WTC11 (cell line): ENCODE measurements at regions not wholly inside any gene's neighbourhood (a gene's known extent, or its start where the extent isn't known, plus 50 kb on each side); places are given as distances from the start of the nearest gene placed in this dataset.

Experiments
- ATAC-seq: fragments of 200-7000 bp; cut with Tn5 transposase; 2 replicates; pipeline ENCODE4 v1.10.0; 2021; ENCODE audit warnings: mild to moderate bottlenecking, moderate library complexity
- CTCF ChIA-PET: fragments of 300-600 bp; sonication (Branson Sonifier 250); formaldehyde crosslinking; loops from one replicate; lab custom pipeline; 2021; ENCODE audit warnings: antibody characterized with exemption; lab: Charles Lee
- POLR2A ChIA-PET: fragments of 350-600 bp; sonication (Branson Sonifier 250); formaldehyde crosslinking; loops from one replicate; lab custom pipeline; 2021; ENCODE audit warnings: antibody characterized with exemption; lab: Charles Lee
- DNase-seq: peaks from one replicate; pipeline ENCODE4 v3.0.0; 2021; ENCODE audit warnings: low spot score
- H3K27ac Mint-ChIP-seq: 2 replicates; pipeline ENCODE4 v1.8.0; 2021; ENCODE audit warnings: mixed read lengths
- H3K27me3 Mint-ChIP-seq: 2 replicates; pipeline ENCODE4 v1.8.0; 2021; ENCODE audit warnings: low read depth, mild to moderate bottlenecking, moderate library complexity, mixed read lengths
- H3K36me3 Mint-ChIP-seq: 2 replicates; pipeline ENCODE4 v1.8.0; 2021; ENCODE audit warnings: mixed read lengths
- H3K4me1 Mint-ChIP-seq: 2 replicates; pipeline ENCODE4 v1.8.0; 2022; ENCODE audit warnings: mixed read lengths
- H3K4me3 Mint-ChIP-seq: 2 replicates; pipeline ENCODE4 v1.8.0; 2021; ENCODE audit warnings: mild to moderate bottlenecking, moderate library complexity, mixed read lengths
- H3K9me3 Mint-ChIP-seq: 2 replicates; pipeline ENCODE4 v1.8.0; 2021; ENCODE audit warnings: mixed read lengths
- ARID4B ChIP-seq: sonication (generic); formaldehyde crosslinking; IDR thresholded peaks from 2 replicates; pipeline ENCODE4 v1.8.0; 2023; ENCODE audit warnings: missing genetic modification reagents, mild to moderate bottlenecking, borderline replicate concordance
- CBFB ChIP-seq: sonication (generic); formaldehyde crosslinking; IDR thresholded peaks from 2 replicates; pipeline ENCODE4 v1.8.1; 2022; ENCODE audit warnings: mild to moderate bottlenecking, low read depth, missing genetic modification reagents
- CDX4 ChIP-seq: fragments of 250-450 bp; sonication (Bioruptor Pico); IDR thresholded peaks from 2 replicates; pipeline ENCODE4 v1.9.0; 2021; ENCODE audit warnings: moderate library complexity, mild to moderate bottlenecking, inconsistent platforms, borderline replicate concordance
- CREM ChIP-seq: sonication (generic); formaldehyde crosslinking; IDR thresholded peaks from 2 replicates; pipeline ENCODE4 v1.8.1; 2022; ENCODE audit warnings: mild to moderate bottlenecking, missing genetic modification reagents, moderate library complexity
- EMX1 ChIP-seq: fragments of 250-450 bp; sonication (Bioruptor Pico); IDR thresholded peaks from 2 replicates; pipeline ENCODE4 v1.8.0; 2021; ENCODE audit warnings: mild to moderate bottlenecking
- ESRRA ChIP-seq: sonication (generic); formaldehyde crosslinking; IDR thresholded peaks from 2 replicates; pipeline ENCODE4 v1.8.1; 2022; ENCODE audit warnings: mild to moderate bottlenecking, missing genetic modification reagents, borderline replicate concordance
- JUN ChIP-seq: sonication (generic); formaldehyde crosslinking; IDR thresholded peaks from 2 replicates; pipeline ENCODE4 v1.8.0; 2023; ENCODE audit warnings: mild to moderate bottlenecking, missing genetic modification reagents
- MXD4 ChIP-seq: fragments of 250-450 bp; sonication (Bioruptor Pico); IDR thresholded peaks from 2 replicates; pipeline ENCODE4 v1.8.0; 2021; ENCODE audit warnings: mild to moderate bottlenecking, moderate library complexity, borderline replicate concordance
- SMAD3 ChIP-seq: sonication (generic); formaldehyde crosslinking; IDR thresholded peaks from 2 replicates; pipeline ENCODE4 v1.8.0; 2022; ENCODE audit warnings: missing genetic modification reagents, mild to moderate bottlenecking, borderline replicate concordance
- TEAD1 ChIP-seq: sonication (generic); formaldehyde crosslinking; IDR thresholded peaks from 2 replicates; pipeline ENCODE4 v1.8.0; 2022; ENCODE audit warnings: mild to moderate bottlenecking, missing genetic modification reagents
- USF1 ChIP-seq: sonication (generic); formaldehyde crosslinking; IDR thresholded peaks from 2 replicates; pipeline ENCODE4 v1.8.0; 2022; ENCODE audit warnings: mild to moderate bottlenecking, missing genetic modification reagents
- ZNF532 ChIP-seq: fragments of 250-450 bp; sonication (Bioruptor Pico); IDR thresholded peaks from 2 replicates; pipeline ENCODE4 v1.9.0; 2021; ENCODE audit warnings: mild to moderate bottlenecking, borderline replicate concordance
- TF ChIP-seq, protein P1 (sequence below): sonication (generic); formaldehyde crosslinking; IDR thresholded peaks from 2 replicates; pipeline ENCODE4 v1.8.1; 2023; ENCODE audit warnings: mild to moderate bottlenecking, moderate library complexity, missing genetic modification reagents
- TF ChIP-seq, protein P2 (sequence below): sonication (generic); formaldehyde crosslinking; IDR thresholded peaks from 2 replicates; pipeline ENCODE4 v1.8.1; 2023; ENCODE audit warnings: mild to moderate bottlenecking, missing genetic modification reagents, borderline replicate concordance

GRCh38 chr14:32005628-32006027 is 71.5 kb upstream of the ARHGAP5 start:
- ChIA-PET POLR2A (no interaction called here), CTCF (no interaction called here)
- no peak overlapping the region for H3K4me3 Mint-ChIP-seq
- no peak for ATAC-seq
- H3K27me3 Mint-ChIP-seq: peaks cover 12% of the 10 kb centered on the region
- H3K4me1 Mint-ChIP-seq: peaks cover 20% of the 10 kb centered on the region
- peaks cover 8% of the 10 kb centered on the region; the same call in 1 of the 2 replicates for H3K9me3 Mint-ChIP-seq
- H3K36me3 Mint-ChIP-seq: no peaks in the 10 kb centered on the region
- no peak overlapping the region for H3K27ac Mint-ChIP-seq
- TF ChIP-seq CDX4 (CRISPR knock-in tag): no peak
- TF ChIP-seq, protein P1, sequence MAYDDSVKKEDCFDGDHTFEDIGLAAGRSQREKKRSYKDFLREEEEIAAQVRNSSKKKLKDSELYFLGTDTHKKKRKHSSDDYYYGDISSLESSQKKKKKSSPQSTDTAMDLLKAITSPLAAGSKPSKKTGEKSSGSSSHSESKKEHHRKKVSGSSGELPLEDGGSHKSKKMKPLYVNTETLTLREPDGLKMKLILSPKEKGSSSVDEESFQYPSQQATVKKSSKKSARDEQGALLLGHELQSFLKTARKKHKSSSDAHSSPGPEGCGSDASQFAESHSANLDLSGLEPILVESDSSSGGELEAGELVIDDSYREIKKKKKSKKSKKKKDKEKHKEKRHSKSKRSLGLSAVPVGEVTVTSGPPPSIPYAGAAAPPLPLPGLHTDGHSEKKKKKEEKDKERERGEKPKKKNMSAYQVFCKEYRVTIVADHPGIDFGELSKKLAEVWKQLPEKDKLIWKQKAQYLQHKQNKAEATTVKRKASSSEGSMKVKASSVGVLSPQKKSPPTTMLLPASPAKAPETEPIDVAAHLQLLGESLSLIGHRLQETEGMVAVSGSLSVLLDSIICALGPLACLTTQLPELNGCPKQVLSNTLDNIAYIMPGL (CRISPR knock-in tag): no peak
- TF ChIP-seq USF1 (CRISPR knock-in tag): no peak
- TF ChIP-seq MXD4 (CRISPR knock-in tag): no peak
- no peak for TF ChIP-seq ZNF532 (CRISPR knock-in tag)
- TF ChIP-seq, protein P2, sequence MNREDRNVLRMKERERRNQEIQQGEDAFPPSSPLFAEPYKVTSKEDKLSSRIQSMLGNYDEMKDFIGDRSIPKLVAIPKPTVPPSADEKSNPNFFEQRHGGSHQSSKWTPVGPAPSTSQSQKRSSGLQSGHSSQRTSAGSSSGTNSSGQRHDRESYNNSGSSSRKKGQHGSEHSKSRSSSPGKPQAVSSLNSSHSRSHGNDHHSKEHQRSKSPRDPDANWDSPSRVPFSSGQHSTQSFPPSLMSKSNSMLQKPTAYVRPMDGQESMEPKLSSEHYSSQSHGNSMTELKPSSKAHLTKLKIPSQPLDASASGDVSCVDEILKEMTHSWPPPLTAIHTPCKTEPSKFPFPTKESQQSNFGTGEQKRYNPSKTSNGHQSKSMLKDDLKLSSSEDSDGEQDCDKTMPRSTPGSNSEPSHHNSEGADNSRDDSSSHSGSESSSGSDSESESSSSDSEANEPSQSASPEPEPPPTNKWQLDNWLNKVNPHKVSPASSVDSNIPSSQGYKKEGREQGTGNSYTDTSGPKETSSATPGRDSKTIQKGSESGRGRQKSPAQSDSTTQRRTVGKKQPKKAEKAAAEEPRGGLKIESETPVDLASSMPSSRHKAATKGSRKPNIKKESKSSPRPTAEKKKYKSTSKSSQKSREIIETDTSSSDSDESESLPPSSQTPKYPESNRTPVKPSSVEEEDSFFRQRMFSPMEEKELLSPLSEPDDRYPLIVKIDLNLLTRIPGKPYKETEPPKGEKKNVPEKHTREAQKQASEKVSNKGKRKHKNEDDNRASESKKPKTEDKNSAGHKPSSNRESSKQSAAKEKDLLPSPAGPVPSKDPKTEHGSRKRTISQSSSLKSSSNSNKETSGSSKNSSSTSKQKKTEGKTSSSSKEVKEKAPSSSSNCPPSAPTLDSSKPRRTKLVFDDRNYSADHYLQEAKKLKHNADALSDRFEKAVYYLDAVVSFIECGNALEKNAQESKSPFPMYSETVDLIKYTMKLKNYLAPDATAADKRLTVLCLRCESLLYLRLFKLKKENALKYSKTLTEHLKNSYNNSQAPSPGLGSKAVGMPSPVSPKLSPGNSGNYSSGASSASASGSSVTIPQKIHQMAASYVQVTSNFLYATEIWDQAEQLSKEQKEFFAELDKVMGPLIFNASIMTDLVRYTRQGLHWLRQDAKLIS: no peak
- TF ChIP-seq ESRRA (CRISPR knock-in tag): no peak
- TF ChIP-seq CBFB (CRISPR knock-in tag): no peak
- TF ChIP-seq JUN (CRISPR knock-in tag): no peak
- no peak for DNase-seq

DNA sequence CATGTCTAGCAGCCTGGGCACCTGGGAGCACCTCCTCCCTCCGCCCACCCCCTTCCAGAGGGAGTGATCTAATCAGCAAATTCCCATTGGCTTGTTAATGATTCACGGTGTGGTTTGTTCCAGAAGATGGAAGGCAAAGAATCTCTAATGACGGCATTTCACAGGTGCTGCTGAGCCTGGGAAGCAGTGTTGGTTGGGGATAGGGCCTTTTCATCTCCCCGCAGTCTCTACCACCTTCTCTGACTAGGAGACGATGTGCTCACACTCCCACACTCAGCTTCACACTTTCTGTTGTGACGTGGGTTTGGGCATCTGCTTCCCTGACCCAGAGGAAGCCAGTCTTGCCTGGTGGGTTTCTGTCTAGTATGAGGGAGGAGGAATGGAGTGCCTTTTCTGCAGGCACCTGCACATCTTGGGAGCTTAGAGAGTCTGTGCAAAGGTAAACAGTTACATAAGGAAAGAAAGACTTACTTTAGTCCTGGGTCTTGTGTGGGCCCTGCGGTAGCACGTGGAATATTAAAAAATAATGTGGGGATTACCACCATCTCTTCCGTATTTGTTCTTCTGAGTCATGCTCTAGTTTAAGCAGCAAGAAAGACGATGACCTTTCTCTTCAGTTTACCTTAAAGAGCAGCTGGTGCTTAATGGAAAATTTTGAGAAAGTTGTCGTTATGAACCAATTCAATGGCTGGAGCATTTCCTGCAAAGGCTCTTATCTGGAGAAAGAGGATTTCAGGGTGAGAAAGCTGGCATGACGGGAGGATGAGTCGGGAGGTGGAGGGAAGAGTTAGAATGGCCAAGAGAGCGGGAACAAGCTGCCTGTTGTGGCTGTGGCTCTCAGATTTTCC is 70.6 kb upstream of the ARHGAP5 start:
- Mint-ChIP-seq H3K4me3 (no peak overlapping the region), H3K36me3 (no peaks in the 10 kb centered on the region), H3K27me3 (peaks cover 12% of the 10 kb centered on the region), H3K9me3 (peaks cover 8% of the 10 kb centered on the region; the same call in 1 of the 2 replicates), H3K4me1 (peaks cover 20% of the 10 kb centered on the region), H3K27ac (no peak overlapping the region)
- DNase-seq (no peak), ATAC-seq (peak; percentile 57; the same call in 1 of the 2 replicates)
- ChIA-PET CTCF (no interaction called here), POLR2A (no interaction called here)
- no peak for TF ChIP-seq SMAD3 (CRISPR knock-in tag)
- no peak for TF ChIP-seq TEAD1
- no peak for TF ChIP-seq CREM (CRISPR knock-in tag)
- TF ChIP-seq EMX1: no peak
- no peak for TF ChIP-seq ARID4B (CRISPR knock-in tag)
